A673 (cell line): ENCODE measurements at regions not wholly inside any gene's neighbourhood (a gene's known extent, or its start where the extent isn't known, plus 50 kb on each side); places are given as distances from the start of the nearest gene placed in this dataset.
"Not testable (repeated sequence)": the region's sequence is repeated elsewhere in the genome, so short reads cannot be mapped to it uniquely, and the experiment has no call there.

Experiments used
- BruUV-seq: library from RNA; stranded (reverse); fragments of 400-500 nt; replicated peaks from 2 replicates; lab custom pipeline; 2021; lab: Mats Ljungman, UMichigan
- CTCF ChIA-PET: fragments of 300-600 bp; sonication (Branson Sonifier 250); formaldehyde crosslinking; loops from one replicate; lab custom pipeline; 2022; ENCODE audit warnings: antibody characterized with exemption; lab: Charles Lee
- POLR2A ChIA-PET: fragments of 300-600 bp; sonication (Branson Sonifier 250); formaldehyde crosslinking; loops from one replicate; lab custom pipeline; 2022; ENCODE audit warnings: antibody characterized with exemption; ENCODE audit not compliant: low non-redundant PET; lab: Charles Lee
- DNase-seq: peaks from one replicate; pipeline ENCODE4 v3.0.0-alpha.2; 2015; ENCODE audit warnings: low spot score
- H3K27ac ChIP-seq: fragments of 200-600 bp; sonication (generic); 2 replicates; pipeline ENCODE4 v1.5.1; 2016; ENCODE audit warnings: mixed run types, low read depth, mild to moderate bottlenecking, mixed read lengths, antibody characterized with exemption, low read length; ENCODE audit not compliant: poor library complexity, severe bottlenecking
- H3K27me3 ChIP-seq: fragments of 200-600 bp; sonication (generic); replicated peaks from 2 replicates; pipeline ENCODE4 v1.6.1; 2017; ENCODE audit warnings: mixed run types, low read depth, mild to moderate bottlenecking, mixed read lengths, antibody characterized with exemption, low read length; ENCODE audit not compliant: insufficient read depth, poor library complexity
- H3K36me3 ChIP-seq: fragments of 200-600 bp; sonication (generic); 2 replicates; pipeline ENCODE4 v1.6.1; 2016; ENCODE audit warnings: mixed run types, mild to moderate bottlenecking, mixed read lengths, antibody characterized with exemption, low read length; ENCODE audit not compliant: insufficient read depth, poor library complexity, severe bottlenecking
- H3K4me1 ChIP-seq: fragments of 200-600 bp; sonication (generic); 2 replicates; pipeline ENCODE4 v1.6.1; 2017; ENCODE audit warnings: mixed run types, mild to moderate bottlenecking, mixed read lengths, antibody characterized with exemption, low read length; ENCODE audit not compliant: insufficient read depth, poor library complexity, severe bottlenecking
- H3K4me3 ChIP-seq: fragments of 200-600 bp; sonication (generic); 2 replicates; pipeline ENCODE4 v1.5.1; 2016; ENCODE audit warnings: low read depth, mixed run types, mild to moderate bottlenecking, mixed read lengths, low read length; ENCODE audit not compliant: poor library complexity, severe bottlenecking
- H3K9me3 ChIP-seq: fragments of 200-600 bp; sonication (generic); 2 replicates; pipeline ENCODE4 v1.6.1; 2016; ENCODE audit warnings: mixed run types, low read depth, mild to moderate bottlenecking, mixed read lengths, antibody characterized with exemption, low read length; ENCODE audit not compliant: poor library complexity, severe bottlenecking
- EZH2 ChIP-seq: fragments of 200-600 bp; sonication (generic); IDR thresholded peaks from 2 replicates; pipeline ENCODE4 v1.6.1; 2017; ENCODE audit warnings: borderline replicate concordance, low read depth, mild to moderate bottlenecking, mixed read lengths, antibody characterized with exemption, low read length; ENCODE audit not compliant: poor library complexity, severe bottlenecking
- intact Hi-C: fragments of 100-400 bp; cut with micrococcal nuclease; formaldehyde crosslinking; loops from one replicate; pipeline ENCODE4 v1.10.0; 2022; ENCODE audit not compliant: unreplicated experiment
- TF ChIP-seq, protein P1 (sequence below): fragments of 300-800, 200-600 bp; sonication (generic); conservative IDR thresholded peaks from 2 replicates; pipeline ENCODE4 v1.5.1; 2017; ENCODE audit warnings: low read depth, mild to moderate bottlenecking, antibody characterized with exemption, low read length, moderate library complexity, mixed read lengths

DNA sequence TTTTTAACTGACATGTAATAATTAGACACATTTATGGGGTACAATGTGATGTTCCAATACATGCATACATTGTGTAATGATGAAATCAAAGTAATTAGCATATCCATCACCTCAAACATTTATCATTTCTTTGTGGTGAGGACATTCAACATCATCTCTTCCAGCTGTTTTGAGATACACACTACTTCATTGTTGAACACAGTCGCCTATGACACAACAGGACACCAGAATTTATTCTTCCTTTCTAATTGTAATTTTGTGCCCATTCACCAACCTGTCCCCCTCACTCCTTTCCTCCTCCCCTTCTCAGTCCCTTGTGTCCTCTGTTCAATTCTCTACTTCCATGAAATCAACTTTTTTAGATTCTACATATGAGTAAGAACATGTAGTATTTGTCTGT, 113.4 kb upstream of the CBLB start:
- POLR2A ChIA-PET, result interaction anchor here (0.6 kb wide), 1 partner anchor 11 kb away, joined by 3 read pairs; no protein-coding TSS in a partner anchor
- H3K4me1 ChIP-seq, result no peaks in the 10 kb centered on the region
- no TSS peak for BruUV-seq
- CTCF ChIA-PET, result no interaction called here
- no peaks in the 10 kb centered on the region for H3K36me3 ChIP-seq
- intact Hi-C loops, result no loop called here
- TF ChIP-seq, protein P1, sequence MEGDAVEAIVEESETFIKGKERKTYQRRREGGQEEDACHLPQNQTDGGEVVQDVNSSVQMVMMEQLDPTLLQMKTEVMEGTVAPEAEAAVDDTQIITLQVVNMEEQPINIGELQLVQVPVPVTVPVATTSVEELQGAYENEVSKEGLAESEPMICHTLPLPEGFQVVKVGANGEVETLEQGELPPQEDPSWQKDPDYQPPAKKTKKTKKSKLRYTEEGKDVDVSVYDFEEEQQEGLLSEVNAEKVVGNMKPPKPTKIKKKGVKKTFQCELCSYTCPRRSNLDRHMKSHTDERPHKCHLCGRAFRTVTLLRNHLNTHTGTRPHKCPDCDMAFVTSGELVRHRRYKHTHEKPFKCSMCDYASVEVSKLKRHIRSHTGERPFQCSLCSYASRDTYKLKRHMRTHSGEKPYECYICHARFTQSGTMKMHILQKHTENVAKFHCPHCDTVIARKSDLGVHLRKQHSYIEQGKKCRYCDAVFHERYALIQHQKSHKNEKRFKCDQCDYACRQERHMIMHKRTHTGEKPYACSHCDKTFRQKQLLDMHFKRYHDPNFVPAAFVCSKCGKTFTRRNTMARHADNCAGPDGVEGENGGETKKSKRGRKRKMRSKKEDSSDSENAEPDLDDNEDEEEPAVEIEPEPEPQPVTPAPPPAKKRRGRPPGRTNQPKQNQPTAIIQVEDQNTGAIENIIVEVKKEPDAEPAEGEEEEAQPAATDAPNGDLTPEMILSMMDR, result no peak
- TF ChIP-seq EZH2, result no peak
- H3K9me3 ChIP-seq, result peaks cover 3% of the 10 kb centered on the region
- no peak overlapping the region for H3K27ac ChIP-seq
- DNase-seq, result no peak
- H3K4me3 ChIP-seq, result no peak overlapping the region
- H3K27me3 ChIP-seq, result no peaks in the 10 kb centered on the region

DNA sequence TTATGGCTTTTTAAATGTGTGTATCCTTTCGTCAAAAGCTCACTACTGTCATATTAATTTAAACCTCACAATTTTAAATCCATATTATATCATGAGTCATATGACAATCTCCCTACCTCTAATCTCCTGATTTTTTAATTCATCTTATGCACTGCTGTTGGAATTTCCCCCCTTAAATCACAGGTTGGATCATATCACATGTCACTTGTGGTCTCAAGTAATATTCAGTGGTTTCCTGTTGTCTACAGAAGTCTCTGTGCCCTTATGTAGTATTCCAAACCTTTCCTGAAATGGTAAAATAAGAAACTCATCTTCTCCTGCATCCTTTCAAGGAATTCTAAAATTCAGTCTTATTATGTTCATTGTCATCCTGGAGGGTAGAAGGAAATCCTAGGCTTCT, 116.0 kb upstream of the CBLB start:
- Histone ChIP-seq H3K4me3 (no peak overlapping the region), H3K36me3 (no peaks in the 10 kb centered on the region), H3K4me1 (no peaks in the 10 kb centered on the region), H3K27ac (no peak overlapping the region), H3K27me3 (no peaks in the 10 kb centered on the region), H3K9me3 (peaks cover 3% of the 10 kb centered on the region)
- intact Hi-C loops, result no loop called here
- no peak for DNase-seq
- TF ChIP-seq EZH2, result no peak
- TF ChIP-seq, protein P1, result no peak
- ChIA-PET POLR2A (interaction anchor here (0.6 kb wide), 1 partner anchor 926 kb away, joined by 3 read pairs; no protein-coding TSS in a partner anchor), CTCF (no interaction called here)
- no TSS peak for BruUV-seq

DNA sequence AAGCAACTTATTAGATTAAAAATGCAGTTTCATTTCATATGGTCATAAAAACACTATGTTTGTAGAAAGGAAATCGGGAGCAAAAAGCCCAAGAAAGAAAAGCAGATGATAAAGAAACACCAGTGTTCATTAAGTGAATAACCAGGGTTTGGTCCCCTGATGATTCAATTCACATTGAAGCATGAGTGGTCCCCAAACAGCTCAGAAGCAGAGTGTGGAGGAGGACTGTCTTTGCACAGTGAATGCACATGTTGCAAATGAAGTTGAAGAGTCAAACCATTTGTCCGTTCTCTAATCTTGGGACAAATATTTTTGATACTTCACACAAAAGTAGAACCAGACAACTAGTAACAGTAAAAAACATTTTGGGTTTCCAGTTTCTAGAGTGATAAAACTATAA, 117.5 kb upstream of the CBLB start:
- H3K4me3 ChIP-seq, BruUV-seq, H3K4me1 ChIP-seq, H3K27ac ChIP-seq, intact Hi-C loops, DNase-seq, H3K27me3 ChIP-seq, CTCF ChIA-PET, H3K9me3 ChIP-seq, H3K36me3 ChIP-seq, POLR2A ChIA-PET: not testable (repeated sequence)

DNA sequence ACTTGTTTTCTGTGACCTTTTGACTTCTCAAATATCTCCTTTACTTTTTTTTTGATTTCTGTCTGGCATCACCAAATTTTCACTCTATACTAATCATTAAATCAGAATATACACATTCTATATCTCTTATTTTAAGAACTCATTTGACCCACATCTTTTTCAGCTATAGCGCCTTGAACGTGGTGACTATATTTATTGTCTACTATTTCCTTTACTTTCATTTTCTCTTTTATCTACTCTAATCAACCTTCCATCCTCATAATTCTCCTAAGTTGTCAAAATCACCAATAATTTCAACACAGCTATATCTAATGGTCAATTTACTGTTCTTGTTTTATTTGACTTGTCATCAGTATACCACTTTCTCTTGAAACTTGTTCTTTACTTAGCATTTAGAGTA, 119.0 kb upstream of the CBLB start:
- peaks cover 3% of the 10 kb centered on the region for H3K9me3 ChIP-seq
- no peaks in the 10 kb centered on the region for H3K4me1 ChIP-seq
- H3K4me3 ChIP-seq, result no peak overlapping the region
- H3K27ac ChIP-seq, result no peak overlapping the region
- POLR2A ChIA-PET, result no interaction called here
- intact Hi-C loops, result no loop called here
- TF ChIP-seq, protein P1, result no peak
- no peak for TF ChIP-seq EZH2
- BruUV-seq, result no TSS peak
- H3K36me3 ChIP-seq, result no peaks in the 10 kb centered on the region
- DNase-seq, result no peak
- H3K27me3 ChIP-seq, result no peaks in the 10 kb centered on the region
- CTCF ChIA-PET, result no interaction called here
